ENCODE measurements at regions not wholly inside any gene's neighbourhood (a gene's known extent, or its start where the extent isn't known, plus 50 kb on each side); places are given as distances from the start of the nearest gene placed in this dataset.
"Not testable (repeated sequence)": the region's sequence is repeated elsewhere in the genome, so short reads cannot be mapped to it uniquely, and the experiment has no call there.

DNA sequence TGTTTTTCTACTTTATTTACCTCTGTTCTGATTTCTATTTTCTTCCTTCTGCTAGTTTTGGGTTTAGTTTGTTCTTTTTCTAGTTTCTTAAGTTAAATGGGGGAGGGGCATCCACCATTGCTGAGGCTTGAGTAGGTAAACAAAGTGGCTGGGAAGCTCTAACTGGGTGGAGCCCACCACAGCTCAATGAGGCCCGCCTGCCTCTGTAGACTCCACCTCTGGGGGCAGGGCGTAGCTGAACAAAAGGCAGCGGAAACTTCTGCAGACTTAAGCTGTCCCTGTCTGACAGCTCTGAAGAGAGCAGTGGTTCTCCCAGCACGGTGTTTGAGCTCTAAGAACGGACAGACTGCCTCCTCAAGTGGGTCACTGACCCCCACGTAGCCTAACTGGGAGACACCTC, 316.7 kb downstream of the RPLP1 start:
- H3K4me1 ChIP-seq (ENCODE audit: control insufficient read depth in 4 of 4, insufficient read depth in 4 of 4, low read length in 3 of 4); H3K4me3 ChIP-seq (ENCODE audit: low read depth in 1 of 3, low read length in 3 of 3); H3K9ac ChIP-seq (ENCODE audit: low read depth in 1 of 2, low read length in 2 of 2); H3K9me3 ChIP-seq (ENCODE audit: control insufficient read depth in 4 of 4, low read length in 3 of 4); H3K27ac ChIP-seq (ENCODE audit: low read depth in 1 of 2, low read length in 2 of 2); H3K36me3 ChIP-seq (ENCODE audit: control insufficient read depth in 4 of 4, insufficient read depth in 3 of 4, low read depth in 1 of 4, low read length in 3 of 4); DNase-seq (ENCODE audit: low spot score); H3K27me3 ChIP-seq (ENCODE audit: control insufficient read depth in 4 of 4, insufficient read depth in 4 of 4, low read length in 3 of 4): not testable (repeated sequence)
- WGBS, result 67% methylated on average over 6 of the region's 6 CpGs

GRCh38 chr15:69774258-69774657, 321.6 kb downstream of the RPLP1 start:
- H3K9me3 ChIP-seq (ENCODE audit: control insufficient read depth in 4 of 4, low read length in 3 of 4); H3K4me1 ChIP-seq (ENCODE audit: control insufficient read depth in 4 of 4, insufficient read depth in 4 of 4, low read length in 3 of 4); H3K27ac ChIP-seq (ENCODE audit: low read depth in 1 of 2, low read length in 2 of 2); H3K27me3 ChIP-seq (ENCODE audit: control insufficient read depth in 4 of 4, insufficient read depth in 4 of 4, low read length in 3 of 4); H3K36me3 ChIP-seq (ENCODE audit: control insufficient read depth in 4 of 4, insufficient read depth in 3 of 4, low read depth in 1 of 4, low read length in 3 of 4); H3K4me3 ChIP-seq (ENCODE audit: low read depth in 1 of 3, low read length in 3 of 3); H3K9ac ChIP-seq (ENCODE audit: low read depth in 1 of 2, low read length in 2 of 2); DNase-seq (ENCODE audit: low spot score): not testable (repeated sequence)
- WGBS, result 84% methylated on average over 3 of the region's 3 CpGs

DNA sequence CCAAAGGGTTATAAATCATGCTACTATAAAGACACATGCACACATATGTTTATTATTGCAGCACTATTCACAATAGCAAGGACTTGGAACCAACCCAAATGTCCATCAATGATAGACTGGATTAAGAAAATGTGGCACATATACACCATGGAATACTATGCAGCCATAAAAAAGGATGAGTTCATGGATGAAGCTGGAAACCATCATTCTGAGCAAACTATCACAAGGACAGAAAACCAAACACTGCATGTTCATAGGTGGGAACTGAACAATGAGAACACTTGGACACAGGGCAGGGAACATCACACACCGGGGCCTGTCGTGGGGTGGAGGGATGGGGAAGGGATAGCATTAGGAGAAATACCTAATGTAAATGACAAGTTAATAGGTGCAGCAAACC, 322.1 kb downstream of the RPLP1 start:
- not testable (repeated sequence) for H3K9ac ChIP-seq (ENCODE audit: low read depth in 1 of 2, low read length in 2 of 2); H3K4me3 ChIP-seq (ENCODE audit: low read depth in 1 of 3, low read length in 3 of 3); H3K27me3 ChIP-seq (ENCODE audit: control insufficient read depth in 4 of 4, insufficient read depth in 4 of 4, low read length in 3 of 4); H3K36me3 ChIP-seq (ENCODE audit: control insufficient read depth in 4 of 4, insufficient read depth in 3 of 4, low read depth in 1 of 4, low read length in 3 of 4); H3K27ac ChIP-seq (ENCODE audit: low read depth in 1 of 2, low read length in 2 of 2); H3K9me3 ChIP-seq (ENCODE audit: control insufficient read depth in 4 of 4, low read length in 3 of 4); DNase-seq (ENCODE audit: low spot score); H3K4me1 ChIP-seq (ENCODE audit: control insufficient read depth in 4 of 4, insufficient read depth in 4 of 4, low read length in 3 of 4)
- WGBS, result 97% methylated on average over 2 of the region's 2 CpGs

DNA sequence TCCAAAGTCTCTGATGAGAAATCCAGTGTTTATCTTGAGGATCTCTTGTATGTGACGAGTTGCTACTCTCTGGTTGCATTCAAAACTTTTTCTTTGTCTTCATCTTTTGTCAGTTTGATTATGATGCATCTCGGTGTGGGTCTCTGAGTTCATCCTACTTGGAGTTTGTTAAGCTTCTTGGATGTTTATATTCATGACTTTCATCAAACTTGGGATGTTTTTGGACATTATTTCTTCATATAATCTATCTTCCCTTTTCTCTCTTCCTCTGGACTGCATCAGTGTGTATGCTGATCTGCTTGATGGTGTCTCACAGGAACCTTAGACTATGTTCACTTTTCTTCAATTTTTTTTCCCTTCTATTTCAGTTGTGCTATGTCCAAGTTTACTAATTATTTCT, 320.4 kb downstream of the TLE3 start:
- no peak overlapping the region for H3K27ac ChIP-seq (ENCODE audit: low read depth in 1 of 2, low read length in 2 of 2)
- TF ChIP-seq CTCF (IDR thresholded peaks at IDR 0.05; ENCODE audit: low read depth, low read length, missing input control) (no peak), NR2F2 (IDR thresholded peaks at IDR 0.05) (no peak), JUND (IDR thresholded peaks at IDR 0.05) (no peak), RXRA (IDR thresholded peaks at IDR 0.05) (no peak), ATF3 (IDR thresholded peaks at IDR 0.05) (no peak), RAD21 (IDR thresholded peaks at IDR 0.05) (no peak), TAF1 (conservative IDR thresholded peaks at IDR 0.05) (no peak), HNF4G (IDR thresholded peaks at IDR 0.05) (no peak), YY1 (IDR thresholded peaks at IDR 0.05) (no peak), EGR1 (IDR thresholded peaks at IDR 0.05; ENCODE audit: low read depth in 2 of 2) (no peak), FOXA1 (IDR thresholded peaks at IDR 0.05) (no peak), HNF4A (conservative IDR thresholded peaks at IDR 0.05) (no peak), FOXA2 (IDR thresholded peaks at IDR 0.05) (no peak), SP1 (IDR thresholded peaks at IDR 0.05) (no peak)
- TF ChIP-seq, protein P1, sequence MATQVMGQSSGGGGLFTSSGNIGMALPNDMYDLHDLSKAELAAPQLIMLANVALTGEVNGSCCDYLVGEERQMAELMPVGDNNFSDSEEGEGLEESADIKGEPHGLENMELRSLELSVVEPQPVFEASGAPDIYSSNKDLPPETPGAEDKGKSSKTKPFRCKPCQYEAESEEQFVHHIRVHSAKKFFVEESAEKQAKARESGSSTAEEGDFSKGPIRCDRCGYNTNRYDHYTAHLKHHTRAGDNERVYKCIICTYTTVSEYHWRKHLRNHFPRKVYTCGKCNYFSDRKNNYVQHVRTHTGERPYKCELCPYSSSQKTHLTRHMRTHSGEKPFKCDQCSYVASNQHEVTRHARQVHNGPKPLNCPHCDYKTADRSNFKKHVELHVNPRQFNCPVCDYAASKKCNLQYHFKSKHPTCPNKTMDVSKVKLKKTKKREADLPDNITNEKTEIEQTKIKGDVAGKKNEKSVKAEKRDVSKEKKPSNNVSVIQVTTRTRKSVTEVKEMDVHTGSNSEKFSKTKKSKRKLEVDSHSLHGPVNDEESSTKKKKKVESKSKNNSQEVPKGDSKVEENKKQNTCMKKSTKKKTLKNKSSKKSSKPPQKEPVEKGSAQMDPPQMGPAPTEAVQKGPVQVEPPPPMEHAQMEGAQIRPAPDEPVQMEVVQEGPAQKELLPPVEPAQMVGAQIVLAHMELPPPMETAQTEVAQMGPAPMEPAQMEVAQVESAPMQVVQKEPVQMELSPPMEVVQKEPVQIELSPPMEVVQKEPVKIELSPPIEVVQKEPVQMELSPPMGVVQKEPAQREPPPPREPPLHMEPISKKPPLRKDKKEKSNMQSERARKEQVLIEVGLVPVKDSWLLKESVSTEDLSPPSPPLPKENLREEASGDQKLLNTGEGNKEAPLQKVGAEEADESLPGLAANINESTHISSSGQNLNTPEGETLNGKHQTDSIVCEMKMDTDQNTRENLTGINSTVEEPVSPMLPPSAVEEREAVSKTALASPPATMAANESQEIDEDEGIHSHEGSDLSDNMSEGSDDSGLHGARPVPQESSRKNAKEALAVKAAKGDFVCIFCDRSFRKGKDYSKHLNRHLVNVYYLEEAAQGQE (IDR thresholded peaks at IDR 0.05), result no peak
- TF ChIP-seq, protein P2, sequence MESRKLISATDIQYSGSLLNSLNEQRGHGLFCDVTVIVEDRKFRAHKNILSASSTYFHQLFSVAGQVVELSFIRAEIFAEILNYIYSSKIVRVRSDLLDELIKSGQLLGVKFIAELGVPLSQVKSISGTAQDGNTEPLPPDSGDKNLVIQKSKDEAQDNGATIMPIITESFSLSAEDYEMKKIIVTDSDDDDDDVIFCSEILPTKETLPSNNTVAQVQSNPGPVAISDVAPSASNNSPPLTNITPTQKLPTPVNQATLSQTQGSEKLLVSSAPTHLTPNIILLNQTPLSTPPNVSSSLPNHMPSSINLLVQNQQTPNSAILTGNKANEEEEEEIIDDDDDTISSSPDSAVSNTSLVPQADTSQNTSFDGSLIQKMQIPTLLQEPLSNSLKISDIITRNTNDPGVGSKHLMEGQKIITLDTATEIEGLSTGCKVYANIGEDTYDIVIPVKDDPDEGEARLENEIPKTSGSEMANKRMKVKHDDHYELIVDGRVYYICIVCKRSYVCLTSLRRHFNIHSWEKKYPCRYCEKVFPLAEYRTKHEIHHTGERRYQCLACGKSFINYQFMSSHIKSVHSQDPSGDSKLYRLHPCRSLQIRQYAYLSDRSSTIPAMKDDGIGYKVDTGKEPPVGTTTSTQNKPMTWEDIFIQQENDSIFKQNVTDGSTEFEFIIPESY (IDR thresholded peaks at IDR 0.05), result no peak
- TF ChIP-seq, protein P3, sequence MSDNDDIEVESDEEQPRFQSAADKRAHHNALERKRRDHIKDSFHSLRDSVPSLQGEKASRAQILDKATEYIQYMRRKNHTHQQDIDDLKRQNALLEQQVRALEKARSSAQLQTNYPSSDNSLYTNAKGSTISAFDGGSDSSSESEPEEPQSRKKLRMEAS (IDR thresholded peaks at IDR 0.05), result no peak
- H3K4me3 ChIP-seq (ENCODE audit: low read depth in 1 of 3, low read length in 3 of 3), result no peak overlapping the region
- DNase-seq (ENCODE audit: low spot score), result no peak
- no peak overlapping the region for H3K9ac ChIP-seq (ENCODE audit: low read depth in 1 of 2, low read length in 2 of 2)
- 83% methylated on average over 2 of the region's 2 CpGs for WGBS
- no peaks in the 10 kb centered on the region for H3K36me3 ChIP-seq (ENCODE audit: control insufficient read depth in 4 of 4, insufficient read depth in 3 of 4, low read depth in 1 of 4, low read length in 3 of 4)
- H3K27me3 ChIP-seq (ENCODE audit: control insufficient read depth in 4 of 4, insufficient read depth in 4 of 4, low read length in 3 of 4), result no peaks in the 10 kb centered on the region
- H3K4me1 ChIP-seq (ENCODE audit: control insufficient read depth in 4 of 4, insufficient read depth in 4 of 4, low read length in 3 of 4), result no peaks in the 10 kb centered on the region
- no peaks in the 10 kb centered on the region for H3K9me3 ChIP-seq (ENCODE audit: control insufficient read depth in 4 of 4, low read length in 3 of 4)

All from liver (tissue), 8 donors.